Peyer's patch (tissue), 4 donors: ENCODE measurements at regions not wholly inside any gene's neighbourhood (a gene's known extent, or its start where the extent isn't known, plus 50 kb on each side); places are given as distances from the start of the nearest gene placed in this dataset.

ENCODE experiments used
- DNase-seq, 3 donors: peaks; one replicate each; pipeline ENCODE4 v3.0.0-alpha.2; 2017 to 2019
- H3K27ac ChIP-seq, 4 donors: fragments of 200-600 bp; sonication (generic); one replicate each; pipeline ENCODE4 v1.5.1; 2016 to 2019
- H3K27me3 ChIP-seq, 2 donors: fragments of 200-600 bp; sonication (generic); one replicate each; pipeline ENCODE4 v1.5.1; 2019
- H3K36me3 ChIP-seq, 3 donors: fragments of 200-600 bp; sonication (generic); one replicate each; pipeline ENCODE4 v1.5.1; 2016 to 2019
- H3K4me1 ChIP-seq, 4 donors: fragments of 200-600 bp; sonication (generic); one replicate each; pipeline ENCODE4 v1.5.1; 2016 to 2019
- H3K4me3 ChIP-seq, 4 donors: fragments of 200-600 bp; sonication (generic); 1 replicate in 3 of 4; 2 replicates in 1 of 4; pipeline ENCODE4 v1.5.1; 2016 to 2019; ENCODE audit warnings: mild to moderate bottlenecking in 1 of 4
- H3K9me3 ChIP-seq, 4 donors: fragments of 200-600 bp; sonication (generic); one replicate each; pipeline ENCODE4 v1.5.1; 2016 to 2019; ENCODE audit warnings: mild to moderate bottlenecking in 1 of 4
- POLR2A ChIP-seq, 2 donors: fragments of 450-650 bp; IDR thresholded peaks; one replicate each; pipeline ENCODE4 v1.5.1; 2017; ENCODE audit warnings: antibody characterized with exemption in 2 of 2, mild to moderate bottlenecking in 2 of 2, moderate library complexity in 2 of 2
- TF ChIP-seq, protein P1 (sequence below), 6 experiments: fragments of 450-650 bp in 4 of 6; fragments of 200-600 bp in 2 of 6; sonication (generic) in 1 of 6; IDR thresholded peaks; one replicate each; pipeline ENCODE4 v1.5.1; 2017 to 2019; ENCODE audit warnings: antibody characterized with exemption in 6 of 6, mild to moderate bottlenecking in 3 of 6, moderate library complexity in 1 of 6

DNA sequence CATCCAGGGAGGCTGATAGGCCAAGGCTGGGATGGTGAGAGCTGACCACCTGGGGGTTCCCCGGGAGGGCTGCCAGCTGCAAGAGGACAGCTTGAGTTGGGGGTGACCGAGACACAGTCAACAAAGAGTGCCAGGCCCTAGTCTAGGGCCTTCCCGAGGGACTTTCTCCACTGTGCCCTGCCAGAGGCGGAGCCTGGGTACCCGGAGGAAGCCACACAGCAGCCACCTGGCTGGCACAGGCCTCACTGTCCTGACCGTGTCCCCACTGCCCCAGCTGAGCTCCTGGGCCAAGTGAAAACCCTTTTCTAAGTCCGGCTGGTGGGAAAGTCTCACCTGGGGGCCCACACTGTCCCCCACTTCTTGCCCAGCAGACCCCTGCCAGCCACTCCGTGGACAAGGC, 71.9 kb upstream of the GSE1 start:
- TF ChIP-seq, protein P1, sequence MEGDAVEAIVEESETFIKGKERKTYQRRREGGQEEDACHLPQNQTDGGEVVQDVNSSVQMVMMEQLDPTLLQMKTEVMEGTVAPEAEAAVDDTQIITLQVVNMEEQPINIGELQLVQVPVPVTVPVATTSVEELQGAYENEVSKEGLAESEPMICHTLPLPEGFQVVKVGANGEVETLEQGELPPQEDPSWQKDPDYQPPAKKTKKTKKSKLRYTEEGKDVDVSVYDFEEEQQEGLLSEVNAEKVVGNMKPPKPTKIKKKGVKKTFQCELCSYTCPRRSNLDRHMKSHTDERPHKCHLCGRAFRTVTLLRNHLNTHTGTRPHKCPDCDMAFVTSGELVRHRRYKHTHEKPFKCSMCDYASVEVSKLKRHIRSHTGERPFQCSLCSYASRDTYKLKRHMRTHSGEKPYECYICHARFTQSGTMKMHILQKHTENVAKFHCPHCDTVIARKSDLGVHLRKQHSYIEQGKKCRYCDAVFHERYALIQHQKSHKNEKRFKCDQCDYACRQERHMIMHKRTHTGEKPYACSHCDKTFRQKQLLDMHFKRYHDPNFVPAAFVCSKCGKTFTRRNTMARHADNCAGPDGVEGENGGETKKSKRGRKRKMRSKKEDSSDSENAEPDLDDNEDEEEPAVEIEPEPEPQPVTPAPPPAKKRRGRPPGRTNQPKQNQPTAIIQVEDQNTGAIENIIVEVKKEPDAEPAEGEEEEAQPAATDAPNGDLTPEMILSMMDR (IDR thresholded peaks at IDR 0.05): no peak
- TF ChIP-seq POLR2A (IDR thresholded peaks at IDR 0.05): no peak
- H3K27me3 ChIP-seq: no peaks in the 10 kb centered on the region
- H3K9me3 ChIP-seq: no peaks in the 10 kb centered on the region
- peak overlapping the region in 1 of 4 donors; percentile 13 for H3K27ac ChIP-seq
- H3K4me3 ChIP-seq: no peak overlapping the region
- H3K4me1 ChIP-seq: peaks cover 0 to 25% (median 0%) of the 10 kb centered on the region in 4 donors
- no peaks in the 10 kb centered on the region for H3K36me3 ChIP-seq
- no peak for DNase-seq

DNA sequence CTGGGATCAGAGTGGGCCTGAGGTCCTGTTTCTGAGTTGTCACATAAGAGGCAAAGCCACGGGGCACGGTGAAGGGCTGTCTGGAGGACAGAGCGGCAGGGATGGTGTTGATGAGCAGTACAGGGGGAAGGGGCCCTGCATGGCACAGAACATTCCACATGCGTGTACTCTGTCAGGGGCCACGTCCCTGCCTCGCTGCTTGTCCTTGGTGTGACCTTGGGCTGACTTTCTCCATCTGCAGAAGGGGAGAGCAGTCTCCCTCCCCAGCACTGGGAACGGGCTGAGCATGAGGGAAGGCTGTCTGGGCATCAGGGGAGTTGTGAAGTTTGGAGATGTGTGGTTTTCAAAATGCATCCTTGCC, 71.5 kb upstream of the GSE1 start:
- no peak for DNase-seq
- TF ChIP-seq POLR2A (IDR thresholded peaks at IDR 0.05): no peak
- TF ChIP-seq, protein P1 (IDR thresholded peaks at IDR 0.05): no peak
- peak overlapping the region in 1 of 4 donors; percentile 13 for H3K27ac ChIP-seq
- H3K4me3 ChIP-seq: no peak overlapping the region
- H3K9me3 ChIP-seq: no peaks in the 10 kb centered on the region
- H3K4me1 ChIP-seq: peaks cover 0 to 21% (median 0%) of the 10 kb centered on the region in 4 donors
- H3K36me3 ChIP-seq: no peaks in the 10 kb centered on the region
- no peaks in the 10 kb centered on the region for H3K27me3 ChIP-seq

DNA sequence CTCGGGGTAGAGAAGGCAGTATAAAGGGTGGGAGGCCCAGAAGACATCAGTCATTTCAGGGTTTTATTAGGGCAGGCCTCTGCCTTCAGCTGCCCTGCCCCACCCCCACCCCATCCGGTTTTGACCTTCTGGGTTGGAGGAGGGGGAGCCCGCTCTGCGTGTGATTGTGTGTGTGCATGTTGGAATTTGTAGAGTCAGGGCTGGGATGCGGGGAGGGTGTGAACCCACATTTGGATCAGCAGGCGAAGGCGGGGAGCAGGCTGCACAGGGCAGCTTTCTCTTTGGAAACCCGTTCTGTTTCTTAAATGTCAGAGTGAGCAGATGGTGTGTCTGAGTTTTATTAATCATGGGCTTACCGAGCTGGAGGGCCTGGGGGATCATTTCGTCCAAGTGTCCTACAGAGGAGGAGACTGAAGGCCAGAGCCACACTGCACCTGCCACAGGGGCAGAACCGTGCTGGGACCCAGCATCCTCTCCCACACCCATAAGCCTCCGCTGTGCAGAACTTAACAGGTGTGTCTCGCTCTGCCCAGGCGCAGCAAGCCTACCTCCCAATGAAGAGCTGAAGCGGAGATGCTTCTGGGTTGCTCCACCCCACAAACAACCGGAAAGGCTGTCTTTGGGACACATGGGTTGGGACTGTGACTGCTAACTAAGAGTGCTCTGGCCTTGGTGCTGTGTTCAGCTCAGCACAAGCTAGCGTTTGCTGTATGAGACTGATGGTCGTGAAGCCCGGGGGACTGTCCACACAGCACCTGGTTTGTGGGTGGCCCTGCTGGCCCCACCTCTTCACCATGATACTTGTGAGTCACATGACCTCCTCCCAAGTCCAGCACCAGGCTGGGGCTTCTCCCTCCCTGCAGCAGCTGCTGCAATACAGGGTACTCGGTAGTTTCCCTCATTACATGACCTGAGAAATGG, 70.9 kb upstream of the GSE1 start:
- H3K27ac ChIP-seq: no peak overlapping the region
- H3K27me3 ChIP-seq: no peaks in the 10 kb centered on the region
- peaks cover 0 to 15% (median 0%) of the 10 kb centered on the region in 4 donors for H3K4me1 ChIP-seq
- no peaks in the 10 kb centered on the region for H3K9me3 ChIP-seq
- TF ChIP-seq POLR2A (IDR thresholded peaks at IDR 0.05): no peak
- TF ChIP-seq, protein P1 (IDR thresholded peaks at IDR 0.05): no peak
- no peaks in the 10 kb centered on the region for H3K36me3 ChIP-seq
- H3K4me3 ChIP-seq: no peak overlapping the region
- no peak for DNase-seq

DNA sequence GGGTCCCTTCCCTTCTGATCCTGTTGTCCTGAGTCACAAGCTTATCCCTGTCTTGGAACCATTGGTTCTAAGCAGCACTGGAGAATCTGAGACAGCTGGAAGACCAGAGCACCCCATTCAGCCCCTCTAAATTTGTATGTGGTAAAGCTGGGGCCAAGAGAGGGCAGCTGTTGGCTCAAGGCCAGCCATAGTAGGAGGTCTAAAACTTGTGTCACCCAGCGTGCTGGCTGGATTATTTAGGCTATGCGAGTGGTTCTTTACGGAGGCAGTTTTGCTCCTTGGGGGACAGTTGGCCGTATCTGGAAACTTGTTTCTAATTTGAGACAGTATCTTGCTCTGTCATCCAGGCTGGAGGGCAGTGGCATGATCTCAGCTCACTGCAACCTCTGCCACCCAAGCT, 69.6 kb upstream of the GSE1 start:
- no peaks in the 10 kb centered on the region for H3K27me3 ChIP-seq
- no peaks in the 10 kb centered on the region for H3K36me3 ChIP-seq
- H3K4me3 ChIP-seq: no peak overlapping the region
- no peak overlapping the region for H3K27ac ChIP-seq
- TF ChIP-seq POLR2A (IDR thresholded peaks at IDR 0.05): no peak
- TF ChIP-seq, protein P1 (IDR thresholded peaks at IDR 0.05): no peak
- H3K4me1 ChIP-seq: peaks cover 0 to 12% (median 0%) of the 10 kb centered on the region in 4 donors
- no peak for DNase-seq
- H3K9me3 ChIP-seq: no peaks in the 10 kb centered on the region

DNA sequence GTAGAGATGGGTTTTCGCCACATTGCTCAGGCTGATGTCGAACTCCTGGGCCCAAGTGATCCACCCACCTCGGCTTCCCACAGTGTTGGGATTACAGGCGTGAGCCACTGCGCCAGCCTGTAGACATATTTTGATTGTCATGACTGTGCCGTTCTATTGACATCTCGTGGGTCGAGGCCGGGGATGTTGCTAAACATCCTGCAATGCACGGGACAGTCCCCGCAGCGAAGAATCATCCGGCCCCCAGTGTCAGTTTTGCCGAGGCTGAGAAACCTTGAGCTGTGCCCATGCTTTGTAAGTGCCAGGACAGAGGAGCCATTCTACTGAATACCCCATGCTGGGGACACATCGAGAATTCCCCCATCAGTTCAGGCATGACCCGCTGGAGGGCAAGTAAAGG, 69.1 kb upstream of the GSE1 start:
- H3K36me3 ChIP-seq: no peaks in the 10 kb centered on the region
- H3K4me3 ChIP-seq: no peak overlapping the region
- H3K9me3 ChIP-seq: no peaks in the 10 kb centered on the region
- TF ChIP-seq, protein P1 (IDR thresholded peaks at IDR 0.05): no peak
- no peak for TF ChIP-seq POLR2A (IDR thresholded peaks at IDR 0.05)
- H3K27me3 ChIP-seq: no peaks in the 10 kb centered on the region
- peaks cover 0 to 12% (median 0%) of the 10 kb centered on the region in 4 donors for H3K4me1 ChIP-seq
- no peak overlapping the region for H3K27ac ChIP-seq
- DNase-seq: no peak
